Esophagus (tissue), 2 donors: ENCODE measurements at regions not wholly inside any gene's neighbourhood (a gene's known extent, or its start where the extent isn't known, plus 50 kb on each side); places are given as distances from the start of the nearest gene placed in this dataset.

Experiments
- H3K27ac ChIP-seq, 2 donors: one replicate each; pipeline ENCODE4 v1.5.1; 2013; ENCODE audit warnings: low read depth in 2 of 2, mild to moderate bottlenecking in 2 of 2, inconsistent platforms in 1 of 2, low read length in 1 of 2, moderate library complexity in 1 of 2
- H3K27me3 ChIP-seq, 2 donors: one replicate each; pipeline ENCODE4 v1.6.1; 2013; ENCODE audit warnings: low read length in 2 of 2, control low read depth in 1 of 2, mild to moderate bottlenecking in 1 of 2; ENCODE audit not compliant: insufficient read depth in 2 of 2, control insufficient read depth in 1 of 2
- H3K36me3 ChIP-seq, 2 donors: one replicate each; pipeline ENCODE4 v1.6.1; 2013; ENCODE audit warnings: low read length in 1 of 2; ENCODE audit not compliant: control insufficient read depth in 2 of 2, insufficient read depth in 2 of 2
- H3K4me1 ChIP-seq, 2 donors: one replicate each; pipeline ENCODE4 v1.6.1; 2013; ENCODE audit warnings: low read length in 1 of 2; ENCODE audit not compliant: control insufficient read depth in 2 of 2, insufficient read depth in 2 of 2
- H3K4me3 ChIP-seq, 2 donors: one replicate each; pipeline ENCODE4 v1.5.1; 2013; ENCODE audit warnings: low read length in 2 of 2, mild to moderate bottlenecking in 2 of 2, low read depth in 1 of 2, moderate library complexity in 1 of 2
- H3K9me3 ChIP-seq, 2 donors: one replicate each; pipeline ENCODE4 v1.6.1; 2013; ENCODE audit warnings: mild to moderate bottlenecking in 2 of 2, low read depth in 1 of 2, low read length in 1 of 2, moderate library complexity in 1 of 2; ENCODE audit not compliant: control insufficient read depth in 2 of 2, insufficient read depth in 1 of 2
- WGBS, 2 donors: extraction: QIAGEN DNeasy Blood & Tissue Kit; methylation state at CpG; one replicate each; pipeline ENCODE4 v1.1.7; 2013; 5-methylcytosine and 5-hydroxymethylcytosine counted together
- donor health status: healthy with polysubstance abuse.
- donor health status: Bipolar disorder and iron deficiency.

- Histone ChIP-seq H3K27ac (no peak overlapping the region), H3K9me3 (no peaks in the 10 kb centered on the region), H3K27me3 (no peaks in the 10 kb centered on the region), H3K36me3 (no peaks in the 10 kb centered on the region), H3K4me3 (no peak overlapping the region), H3K4me1 (no peaks in the 10 kb centered on the region)
- WGBS, 2 donors, result 91 to 92% methylated on average over 16 of the region's 16 CpGs
Observed at GRCh38 chr9:21638104-21638503, 156.0 kb upstream of the IFNE start.

GRCh38 chr9:21653091-21653490 is 149.3 kb upstream of the MTAP start:
- Histone ChIP-seq H3K27me3 (no peaks in the 10 kb centered on the region), H3K9me3 (no peaks in the 10 kb centered on the region), H3K4me1 (no peaks in the 10 kb centered on the region), H3K27ac (no peak overlapping the region), H3K4me3 (no peak overlapping the region), H3K36me3 (no peaks in the 10 kb centered on the region)
- 70 to 85% methylated on average over 3 of the region's 3 CpGs for WGBS, 2 donors

- Histone ChIP-seq H3K27ac (no peak overlapping the region), H3K36me3 (no peaks in the 10 kb centered on the region), H3K4me3 (no peak overlapping the region), H3K9me3 (no peaks in the 10 kb centered on the region), H3K4me1 (no peaks in the 10 kb centered on the region), H3K27me3 (no peaks in the 10 kb centered on the region)
- 86 to 91% methylated on average over 1 of the region's 1 CpG for WGBS, 2 donors
Observed at GRCh38 chr9:21653589-21653988, 148.8 kb upstream of the MTAP start.

GRCh38 chr9:21656776-21657674 is 145.4 kb upstream of the MTAP start:
- Histone ChIP-seq H3K4me3 (no peak overlapping the region), H3K27ac (no peak overlapping the region), H3K36me3 (no peaks in the 10 kb centered on the region), H3K4me1 (no peaks in the 10 kb centered on the region), H3K9me3 (no peaks in the 10 kb centered on the region), H3K27me3 (no peaks in the 10 kb centered on the region)
- 34 to 45% methylated on average over 2 of the region's 2 CpGs for WGBS, 2 donors

GRCh38 chr9:21657966-21658667 is 144.3 kb upstream of the MTAP start:
- Histone ChIP-seq H3K27me3 (no peaks in the 10 kb centered on the region), H3K4me3 (no peak overlapping the region), H3K27ac (no peak overlapping the region), H3K9me3 (no peaks in the 10 kb centered on the region), H3K4me1 (no peaks in the 10 kb centered on the region), H3K36me3 (no peaks in the 10 kb centered on the region)
- 70 to 83% methylated on average over 2 of the region's 2 CpGs for WGBS, 2 donors

GRCh38 chr9:21660976-21661375 is 141.5 kb upstream of the MTAP start:
- Histone ChIP-seq H3K9me3 (no peaks in the 10 kb centered on the region), H3K36me3 (no peaks in the 10 kb centered on the region), H3K4me1 (no peaks in the 10 kb centered on the region), H3K4me3 (no peak overlapping the region), H3K27ac (no peak overlapping the region), H3K27me3 (no peaks in the 10 kb centered on the region)

GRCh38 chr9:21661626-21662025 is 140.8 kb upstream of the MTAP start:
- no peaks in the 10 kb centered on the region for H3K36me3 ChIP-seq
- no peak overlapping the region for H3K27ac ChIP-seq
- no peaks in the 10 kb centered on the region for H3K4me1 ChIP-seq
- H3K27me3 ChIP-seq, result no peaks in the 10 kb centered on the region
- no peak overlapping the region for H3K4me3 ChIP-seq
- H3K9me3 ChIP-seq, result no peaks in the 10 kb centered on the region

- no peak overlapping the region for H3K4me3 ChIP-seq
- H3K4me1 ChIP-seq, result no peaks in the 10 kb centered on the region
- WGBS, 2 donors, result 36 to 50% methylated on average over 3 of the region's 3 CpGs
- no peaks in the 10 kb centered on the region for H3K27me3 ChIP-seq
- no peaks in the 10 kb centered on the region for H3K36me3 ChIP-seq
- no peaks in the 10 kb centered on the region for H3K9me3 ChIP-seq
- H3K27ac ChIP-seq, result no peak overlapping the region
Observed at GRCh38 chr9:21668516-21668915, 133.9 kb upstream of the MTAP start.

- Histone ChIP-seq H3K9me3 (no peaks in the 10 kb centered on the region), H3K27ac (no peak overlapping the region), H3K36me3 (no peaks in the 10 kb centered on the region), H3K27me3 (no peaks in the 10 kb centered on the region), H3K4me1 (no peaks in the 10 kb centered on the region), H3K4me3 (no peak overlapping the region)
- WGBS, 2 donors, result 77 to 84% methylated on average over 3 of the region's 3 CpGs
Observed at GRCh38 chr9:21669701-21670100, 132.7 kb upstream of the MTAP start.

GRCh38 chr9:21670374-21670773 is 132.1 kb upstream of the MTAP start:
- Histone ChIP-seq H3K27me3 (no peaks in the 10 kb centered on the region), H3K4me1 (no peaks in the 10 kb centered on the region), H3K27ac (no peak overlapping the region), H3K9me3 (no peaks in the 10 kb centered on the region), H3K36me3 (no peaks in the 10 kb centered on the region), H3K4me3 (no peak overlapping the region)
- WGBS, 2 donors, result 59 to 67% methylated on average over 2 of the region's 2 CpGs
